C4-2B (cell line): ENCODE measurements at regions not wholly inside any gene's neighbourhood (a gene's known extent, or its start where the extent isn't known, plus 50 kb on each side); places are given as distances from the start of the nearest gene placed in this dataset.

Source experiments
- H3K27ac ChIP-seq: fragments of 450-650 bp; 2 replicates; pipeline ENCODE4 v1.5.1; 2017
- ZFX ChIP-seq: fragments of 450-650 bp; IDR thresholded peaks from 2 replicates; pipeline ENCODE4 v1.6.1; 2017
- TF ChIP-seq, protein P1 (sequence below): fragments of 450-650 bp; conservative IDR thresholded peaks from 2 replicates; pipeline ENCODE4 v1.5.1; 2017; ENCODE audit warnings: mild to moderate bottlenecking

DNA sequence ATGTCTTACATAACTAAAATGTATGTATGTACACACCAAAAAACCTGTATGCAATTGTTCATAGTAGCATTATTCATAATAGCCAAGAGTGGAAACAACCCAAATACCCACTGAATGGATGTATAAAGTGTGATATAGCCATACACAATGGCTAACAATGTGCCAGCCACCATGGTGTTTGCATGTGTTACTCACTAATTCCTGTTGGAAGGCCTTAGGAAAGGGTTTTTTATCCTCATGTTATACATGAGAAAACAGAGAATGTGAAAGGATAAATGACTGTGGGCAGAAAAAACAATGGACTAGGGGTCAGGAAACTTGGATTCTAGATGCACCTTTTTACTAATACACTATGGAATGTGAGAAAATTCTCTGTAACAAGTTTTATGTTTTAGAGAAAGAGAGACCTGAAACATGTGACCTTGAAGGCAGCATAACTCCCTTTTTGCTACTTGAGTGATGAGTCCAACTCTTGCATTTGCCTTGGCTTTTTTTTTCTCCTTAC, 55.7 kb downstream of the TIGD2 start:
- TF ChIP-seq, protein P1, sequence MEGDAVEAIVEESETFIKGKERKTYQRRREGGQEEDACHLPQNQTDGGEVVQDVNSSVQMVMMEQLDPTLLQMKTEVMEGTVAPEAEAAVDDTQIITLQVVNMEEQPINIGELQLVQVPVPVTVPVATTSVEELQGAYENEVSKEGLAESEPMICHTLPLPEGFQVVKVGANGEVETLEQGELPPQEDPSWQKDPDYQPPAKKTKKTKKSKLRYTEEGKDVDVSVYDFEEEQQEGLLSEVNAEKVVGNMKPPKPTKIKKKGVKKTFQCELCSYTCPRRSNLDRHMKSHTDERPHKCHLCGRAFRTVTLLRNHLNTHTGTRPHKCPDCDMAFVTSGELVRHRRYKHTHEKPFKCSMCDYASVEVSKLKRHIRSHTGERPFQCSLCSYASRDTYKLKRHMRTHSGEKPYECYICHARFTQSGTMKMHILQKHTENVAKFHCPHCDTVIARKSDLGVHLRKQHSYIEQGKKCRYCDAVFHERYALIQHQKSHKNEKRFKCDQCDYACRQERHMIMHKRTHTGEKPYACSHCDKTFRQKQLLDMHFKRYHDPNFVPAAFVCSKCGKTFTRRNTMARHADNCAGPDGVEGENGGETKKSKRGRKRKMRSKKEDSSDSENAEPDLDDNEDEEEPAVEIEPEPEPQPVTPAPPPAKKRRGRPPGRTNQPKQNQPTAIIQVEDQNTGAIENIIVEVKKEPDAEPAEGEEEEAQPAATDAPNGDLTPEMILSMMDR, result no peak
- TF ChIP-seq ZFX, result no peak
- H3K27ac ChIP-seq, result no peak overlapping the region

DNA sequence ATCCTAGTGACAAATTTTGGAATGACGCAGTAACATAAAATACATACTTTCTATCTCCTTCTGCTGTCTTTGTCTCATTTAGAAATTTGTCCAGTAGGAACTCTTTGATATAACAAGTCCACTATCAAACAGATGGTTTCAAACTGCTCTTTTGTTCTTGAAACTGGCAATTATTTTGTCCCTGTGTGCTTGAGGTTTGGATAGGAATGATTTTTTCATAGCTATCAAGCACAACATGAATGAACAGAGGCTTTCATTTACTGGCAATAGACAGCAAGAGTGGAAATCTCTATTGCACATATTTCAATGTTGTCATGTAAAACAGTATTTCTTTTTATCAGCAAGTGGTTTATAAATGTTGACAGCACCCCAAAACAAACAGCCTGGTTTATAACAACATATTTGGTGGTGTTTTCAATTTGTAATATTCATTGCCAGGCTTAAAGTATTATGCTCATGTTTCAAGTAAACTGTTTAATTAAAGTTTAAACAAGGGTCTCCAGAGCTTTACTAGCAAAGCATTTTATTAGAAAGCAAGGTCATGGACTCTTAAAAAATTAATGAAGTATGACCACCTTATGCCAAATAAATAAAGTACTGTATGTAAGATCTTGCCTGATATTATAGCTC, 60.0 kb downstream of the TIGD2 start:
- H3K27ac ChIP-seq, result no peak overlapping the region
- TF ChIP-seq, protein P1, result no peak

DNA sequence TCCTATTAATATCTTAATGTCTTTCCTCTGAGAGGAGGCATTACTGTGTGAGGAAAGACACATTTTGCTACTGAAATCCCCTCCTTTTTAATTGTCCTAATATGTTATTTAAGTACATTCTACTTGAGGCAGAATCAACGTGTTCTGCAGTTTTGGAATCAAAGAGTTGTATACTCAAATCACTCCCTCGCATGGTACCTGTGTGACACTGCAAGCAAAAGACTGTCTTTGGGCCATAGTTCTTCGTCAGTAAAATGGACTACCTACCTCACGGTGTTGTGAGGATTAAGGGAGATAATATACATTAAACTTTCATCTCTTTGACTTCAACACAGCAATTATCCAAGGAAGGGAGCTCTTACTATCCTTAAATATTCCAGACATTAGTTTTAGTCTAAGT, 61.5 kb downstream of the TIGD2 start:
- H3K27ac ChIP-seq, result no peak overlapping the region

GRCh38 chr4:89173336-89174090, 62.2 kb downstream of the TIGD2 start:
- no peak for TF ChIP-seq ZFX
- TF ChIP-seq, protein P1, result no peak
- H3K27ac ChIP-seq, result no peak overlapping the region

More for the DNA sequence above, 61.5 kb downstream of the TIGD2 start:
- TF ChIP-seq, protein P1, result peak; percentile 12; the same call in 1 of the 2 replicates
- no peak for TF ChIP-seq ZFX

GRCh38 chr4:89174784-89175183, 63.5 kb downstream of the TIGD2 start:
- no peak for TF ChIP-seq ZFX
- TF ChIP-seq, protein P1, result no peak
- H3K27ac ChIP-seq, result no peak overlapping the region

- no peak overlapping the region for H3K27ac ChIP-seq
- TF ChIP-seq ZFX, result no peak
Measured at GRCh38 chr4:89175611-89176010, 64.3 kb downstream of the TIGD2 start.

DNA sequence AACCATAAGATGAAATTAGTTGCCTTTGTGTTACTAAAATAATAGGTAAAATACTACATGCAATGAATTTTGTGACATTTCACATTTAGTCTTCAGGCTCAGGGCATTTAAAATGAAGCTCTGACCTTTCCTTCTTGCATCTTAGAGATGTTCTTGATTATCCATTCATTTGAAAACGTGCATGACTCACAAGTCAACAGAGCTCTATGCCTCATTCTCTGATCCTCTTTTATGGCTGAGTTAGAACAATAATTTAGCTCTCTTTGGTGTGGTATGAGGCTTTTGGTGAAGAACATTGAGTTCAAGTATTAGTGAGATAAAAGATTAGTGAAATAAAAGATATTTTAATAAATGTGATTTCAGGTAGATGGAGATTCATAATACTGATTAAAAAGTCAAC, 66.5 kb downstream of the TIGD2 start:
- H3K27ac ChIP-seq, result no peak overlapping the region
- TF ChIP-seq, protein P1, result no peak
- TF ChIP-seq ZFX, result no peak
